ENCODE measurements at regions not wholly inside any gene's neighbourhood (a gene's known extent, or its start where the extent isn't known, plus 50 kb on each side); places are given as distances from the start of the nearest gene placed in this dataset.

DNA sequence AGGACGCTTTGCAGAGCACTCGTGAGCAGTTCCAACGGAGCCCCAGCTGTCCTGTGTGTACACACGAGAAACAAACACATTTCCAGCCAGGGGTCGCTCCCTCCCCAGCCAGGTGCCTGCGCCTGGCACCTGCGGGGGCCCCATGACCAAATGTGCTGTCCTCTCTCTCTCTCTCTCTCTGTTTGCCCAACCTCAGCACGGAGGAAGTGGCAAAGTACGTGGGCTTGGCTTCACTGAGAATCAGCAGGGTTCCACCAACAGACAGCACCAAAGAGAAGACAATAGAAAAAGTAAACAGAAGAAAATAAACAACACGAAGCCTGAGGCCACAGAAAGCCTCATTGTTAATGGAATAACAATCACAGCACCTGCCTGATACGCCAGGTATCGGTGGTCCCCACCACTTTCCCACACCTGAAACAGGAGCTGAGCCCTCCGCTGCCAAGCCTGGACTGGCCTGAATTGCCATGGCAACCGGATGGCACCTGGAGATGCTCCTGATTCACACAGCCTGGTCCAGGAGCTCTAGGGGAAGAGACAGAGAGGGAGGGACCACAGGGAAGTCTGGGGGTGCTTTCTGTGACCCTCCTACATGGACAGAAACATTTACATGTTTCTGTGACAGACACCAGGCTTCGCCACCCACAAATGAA lies 103.9 kb upstream of the CACNA1A start:
- WGBS, 5 donors = 42 to 45% (median 44%) methylated on average over 12 to 15 of the region's 15 CpGs
- no peaks in the 10 kb centered on the region for H3K4me1 ChIP-seq
- no peak for TF ChIP-seq POLR2A (IDR thresholded peaks at IDR 0.05)
- TF ChIP-seq, protein P1, sequence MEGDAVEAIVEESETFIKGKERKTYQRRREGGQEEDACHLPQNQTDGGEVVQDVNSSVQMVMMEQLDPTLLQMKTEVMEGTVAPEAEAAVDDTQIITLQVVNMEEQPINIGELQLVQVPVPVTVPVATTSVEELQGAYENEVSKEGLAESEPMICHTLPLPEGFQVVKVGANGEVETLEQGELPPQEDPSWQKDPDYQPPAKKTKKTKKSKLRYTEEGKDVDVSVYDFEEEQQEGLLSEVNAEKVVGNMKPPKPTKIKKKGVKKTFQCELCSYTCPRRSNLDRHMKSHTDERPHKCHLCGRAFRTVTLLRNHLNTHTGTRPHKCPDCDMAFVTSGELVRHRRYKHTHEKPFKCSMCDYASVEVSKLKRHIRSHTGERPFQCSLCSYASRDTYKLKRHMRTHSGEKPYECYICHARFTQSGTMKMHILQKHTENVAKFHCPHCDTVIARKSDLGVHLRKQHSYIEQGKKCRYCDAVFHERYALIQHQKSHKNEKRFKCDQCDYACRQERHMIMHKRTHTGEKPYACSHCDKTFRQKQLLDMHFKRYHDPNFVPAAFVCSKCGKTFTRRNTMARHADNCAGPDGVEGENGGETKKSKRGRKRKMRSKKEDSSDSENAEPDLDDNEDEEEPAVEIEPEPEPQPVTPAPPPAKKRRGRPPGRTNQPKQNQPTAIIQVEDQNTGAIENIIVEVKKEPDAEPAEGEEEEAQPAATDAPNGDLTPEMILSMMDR (IDR thresholded peaks at IDR 0.05 in 8 of 11, conservative IDR thresholded peaks at IDR 0.05 in 3 of 11) = no peak
- TF ChIP-seq POLR2AphosphoS5 (IDR thresholded peaks at IDR 0.05) = no peak
- peaks cover 0 to 49% (median 2%) of the 10 kb centered on the region in 7 donors for H3K27me3 ChIP-seq (replicated peaks in 1 of 7)
- no peak overlapping the region for H3K27ac ChIP-seq
- H3K9me3 ChIP-seq = no peaks in the 10 kb centered on the region
- intact Hi-C loops (cut with DNase I; ENCODE audit: low total_unique reads) = no loop called here
- no peaks in the 10 kb centered on the region for H3K36me3 ChIP-seq
- no peak overlapping the region for H3K4me3 ChIP-seq
- DNase-seq = peak; percentile 45

- Histone ChIP-seq H3K36me3 (no peaks in the 10 kb centered on the region), H3K27me3 (replicated peaks in 1 of 7) (peaks cover 0 to 34% (median 0%) of the 10 kb centered on the region in 7 donors), H3K4me3 (no peak overlapping the region), H3K4me1 (no peaks in the 10 kb centered on the region), H3K27ac (no peak overlapping the region), H3K9me3 (no peaks in the 10 kb centered on the region)
- peak; percentile 19 for DNase-seq
- intact Hi-C loops (cut with DNase I; ENCODE audit: low total_unique reads) = no loop called here
- TF ChIP-seq POLR2AphosphoS5 (IDR thresholded peaks at IDR 0.05) = no peak
- TF ChIP-seq, protein P1 (IDR thresholded peaks at IDR 0.05 in 8 of 11, conservative IDR thresholded peaks at IDR 0.05 in 3 of 11) = no peak
- no peak for TF ChIP-seq POLR2A (IDR thresholded peaks at IDR 0.05)
- 87 to 90% (median 88%) methylated on average over 13 of the region's 13 CpGs for WGBS, 5 donors
These were observed 99.9 kb upstream of the CACNA1A start for GRCh38 chr19:13606156-13606555.

GRCh38 chr19:13604902-13605586 lies 98.8 kb upstream of the CACNA1A start:
- Histone ChIP-seq H3K36me3 (no peaks in the 10 kb centered on the region), H3K4me3 (no peak overlapping the region), H3K27me3 (replicated peaks in 1 of 7) (peaks cover 0 to 40% (median 0%) of the 10 kb centered on the region in 7 donors), H3K9me3 (no peaks in the 10 kb centered on the region), H3K4me1 (no peaks in the 10 kb centered on the region), H3K27ac (no peak overlapping the region)
- TF ChIP-seq POLR2AphosphoS5 (IDR thresholded peaks at IDR 0.05) = no peak
- no peak for TF ChIP-seq POLR2A (IDR thresholded peaks at IDR 0.05)
- TF ChIP-seq, protein P1 (IDR thresholded peaks at IDR 0.05 in 8 of 11, conservative IDR thresholded peaks at IDR 0.05 in 3 of 11) = no peak
- DNase-seq = no peak
- 50 to 77% (median 65%) methylated on average over 4 of the region's 4 CpGs for WGBS, 5 donors
- intact Hi-C loops (cut with DNase I; ENCODE audit: low total_unique reads) = no loop called here

- Histone ChIP-seq H3K4me1 (no peaks in the 10 kb centered on the region), H3K9me3 (no peaks in the 10 kb centered on the region), H3K4me3 (no peak overlapping the region), H3K36me3 (no peaks in the 10 kb centered on the region), H3K27me3 (replicated peaks in 1 of 7) (peaks cover 0 to 47% (median 0%) of the 10 kb centered on the region in 7 donors), H3K27ac (no peak overlapping the region)
- WGBS, 5 donors = 76 to 87% (median 84%) methylated on average over 6 of the region's 6 CpGs
- no peak for DNase-seq
- TF ChIP-seq, protein P1 (IDR thresholded peaks at IDR 0.05 in 8 of 11, conservative IDR thresholded peaks at IDR 0.05 in 3 of 11) = no peak
- TF ChIP-seq POLR2AphosphoS5 (IDR thresholded peaks at IDR 0.05) (no peak), POLR2A (IDR thresholded peaks at IDR 0.05) (no peak)
- intact Hi-C loops (cut with DNase I; ENCODE audit: low total_unique reads) = no loop called here
These were observed 94.5 kb upstream of the CACNA1A start for GRCh38 chr19:13600802-13601201.
